Ishikawa (cell line): ENCODE measurements at regions not wholly inside any gene's neighbourhood (a gene's known extent, or its start where the extent isn't known, plus 50 kb on each side); places are given as distances from the start of the nearest gene placed in this dataset.

Experiments
- CEBPB ChIP-seq: IDR thresholded peaks from 2 replicates; pipeline ENCODE4 v1.6.1; 2012
- CREB1 ChIP-seq: IDR thresholded peaks from 2 replicates; pipeline ENCODE4 v1.6.1; 2012; ENCODE audit warnings: low read depth
- EGR1 ChIP-seq: IDR thresholded peaks from 2 replicates; pipeline ENCODE4 v1.6.1; 2012
- EP300 ChIP-seq: IDR thresholded peaks from 2 replicates; pipeline ENCODE4 v1.6.1; 2012; ENCODE audit warnings: borderline replicate concordance
- FOXM1 ChIP-seq: IDR thresholded peaks from 2 replicates; pipeline ENCODE4 v1.6.1; 2012; ENCODE audit warnings: low read depth, borderline replicate concordance
- NFIC ChIP-seq: IDR thresholded peaks from 2 replicates; pipeline ENCODE4 v1.6.1; 2012
- RAD21 ChIP-seq: IDR thresholded peaks from 2 replicates; pipeline ENCODE4 v1.6.1; 2012; ENCODE audit warnings: low read depth
- TAF1 ChIP-seq: IDR thresholded peaks from 2 replicates; pipeline ENCODE4 v1.6.1; 2012; ENCODE audit warnings: low read depth, mild to moderate bottlenecking
- TCF12 ChIP-seq: IDR thresholded peaks from 2 replicates; pipeline ENCODE4 v1.6.1; 2012; ENCODE audit warnings: low read depth
- TEAD4 ChIP-seq: IDR thresholded peaks from 2 replicates; pipeline ENCODE4 v1.6.1; 2012
- YY1 ChIP-seq: IDR thresholded peaks from 2 replicates; pipeline ENCODE4 v1.6.1; 2012; ENCODE audit warnings: low read depth
- TF ChIP-seq, protein P1 (sequence below): IDR thresholded peaks from 2 replicates; pipeline ENCODE4 v1.6.1; 2012
- TF ChIP-seq, protein P2 (sequence below): IDR thresholded peaks from 2 replicates; pipeline ENCODE4 v1.6.1; 2012; ENCODE audit warnings: low read depth, mild to moderate bottlenecking
- TF ChIP-seq, protein P3 (sequence below): IDR thresholded peaks from 2 replicates; pipeline ENCODE4 v1.6.1; 2012

DNA sequence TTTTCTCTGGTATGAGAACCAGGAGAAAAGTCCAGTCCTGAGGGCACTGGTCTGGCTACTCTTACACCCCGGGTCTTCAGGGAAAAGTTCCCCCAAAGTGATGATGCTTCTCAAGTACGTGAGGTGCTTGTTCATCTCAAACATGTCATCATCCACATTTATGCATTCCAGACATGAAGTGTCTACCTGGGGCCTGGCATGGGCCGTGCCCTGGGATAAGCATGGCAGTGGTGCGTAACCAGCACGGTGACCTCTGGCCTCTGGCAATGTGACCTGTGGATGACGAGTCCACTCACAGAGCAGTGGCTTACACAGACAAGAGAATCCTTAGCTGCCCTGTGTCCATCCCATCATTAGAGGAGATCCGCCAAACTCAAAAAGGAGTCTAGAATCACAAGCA is 74.8 kb upstream of the LGALSL start:
- TF ChIP-seq, protein P1, sequence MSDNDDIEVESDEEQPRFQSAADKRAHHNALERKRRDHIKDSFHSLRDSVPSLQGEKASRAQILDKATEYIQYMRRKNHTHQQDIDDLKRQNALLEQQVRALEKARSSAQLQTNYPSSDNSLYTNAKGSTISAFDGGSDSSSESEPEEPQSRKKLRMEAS, result no peak
- TF ChIP-seq TCF12, result no peak
- no peak for TF ChIP-seq CEBPB
- no peak for TF ChIP-seq EGR1
- TF ChIP-seq YY1, result no peak

DNA sequence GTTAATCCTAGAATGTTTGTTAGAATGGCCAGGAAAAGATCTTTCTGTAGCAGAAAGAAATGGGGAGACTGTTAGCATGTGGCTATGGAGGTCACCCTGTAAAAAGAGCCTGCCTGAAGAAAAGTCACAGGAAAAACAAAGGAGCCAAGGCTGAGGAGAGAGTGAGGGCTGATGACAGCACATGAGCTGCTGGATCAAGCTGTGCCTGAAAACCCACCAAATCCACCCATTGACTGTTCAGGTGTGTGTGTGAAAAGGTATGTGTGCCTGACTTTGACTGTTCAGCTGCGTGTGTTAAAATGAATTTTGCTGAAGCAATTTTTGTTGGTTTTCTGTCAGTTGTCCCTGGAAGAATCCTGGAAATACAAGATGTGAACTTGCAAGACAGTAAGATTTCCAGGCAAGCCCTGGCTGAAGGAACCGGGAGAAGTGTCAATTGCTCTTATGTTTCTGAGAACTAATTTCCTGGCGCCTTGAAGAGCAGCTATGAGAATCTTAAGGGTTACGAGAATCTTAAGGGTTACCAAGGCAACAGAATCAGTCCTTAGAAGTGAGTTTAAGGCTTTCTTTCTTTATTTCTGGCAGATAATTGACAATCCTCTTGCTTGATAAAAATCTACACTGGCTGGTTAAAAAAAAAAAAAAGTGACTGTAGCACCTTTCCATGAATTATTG is 73.0 kb upstream of the LGALSL start:
- TF ChIP-seq FOXM1 (no peak), RAD21 (no peak)

DNA sequence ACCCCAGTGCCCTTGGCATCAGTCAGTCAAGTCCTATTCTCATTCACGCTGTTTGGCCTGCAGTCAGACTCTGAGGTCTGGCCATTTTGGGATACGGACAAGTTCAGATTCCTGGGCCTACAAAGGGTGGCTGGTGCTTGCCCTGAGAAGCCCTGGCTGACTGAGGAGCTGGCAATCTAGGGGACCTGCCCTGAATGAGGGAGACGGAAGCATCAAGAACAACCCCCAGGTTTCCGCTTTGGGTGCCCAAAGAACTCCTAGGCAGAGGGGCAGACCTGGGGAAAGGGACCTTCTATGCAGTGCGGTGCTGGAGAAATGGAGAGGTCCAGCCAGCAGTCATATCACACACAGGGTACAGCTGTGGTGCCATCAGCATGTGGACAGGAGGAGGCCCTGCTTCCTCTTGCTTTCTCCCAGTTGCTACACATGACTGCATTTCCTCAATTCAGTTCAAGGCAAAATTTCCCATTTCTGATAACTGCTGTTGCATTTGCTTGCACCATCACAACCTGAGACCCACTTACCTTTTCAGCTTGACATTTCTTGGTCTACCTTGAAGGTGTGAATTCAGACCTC is 70.9 kb upstream of the LGALSL start:
- TF ChIP-seq, protein P1, result no peak
- TF ChIP-seq CEBPB (no peak), EGR1 (no peak)
- TF ChIP-seq, protein P2, sequence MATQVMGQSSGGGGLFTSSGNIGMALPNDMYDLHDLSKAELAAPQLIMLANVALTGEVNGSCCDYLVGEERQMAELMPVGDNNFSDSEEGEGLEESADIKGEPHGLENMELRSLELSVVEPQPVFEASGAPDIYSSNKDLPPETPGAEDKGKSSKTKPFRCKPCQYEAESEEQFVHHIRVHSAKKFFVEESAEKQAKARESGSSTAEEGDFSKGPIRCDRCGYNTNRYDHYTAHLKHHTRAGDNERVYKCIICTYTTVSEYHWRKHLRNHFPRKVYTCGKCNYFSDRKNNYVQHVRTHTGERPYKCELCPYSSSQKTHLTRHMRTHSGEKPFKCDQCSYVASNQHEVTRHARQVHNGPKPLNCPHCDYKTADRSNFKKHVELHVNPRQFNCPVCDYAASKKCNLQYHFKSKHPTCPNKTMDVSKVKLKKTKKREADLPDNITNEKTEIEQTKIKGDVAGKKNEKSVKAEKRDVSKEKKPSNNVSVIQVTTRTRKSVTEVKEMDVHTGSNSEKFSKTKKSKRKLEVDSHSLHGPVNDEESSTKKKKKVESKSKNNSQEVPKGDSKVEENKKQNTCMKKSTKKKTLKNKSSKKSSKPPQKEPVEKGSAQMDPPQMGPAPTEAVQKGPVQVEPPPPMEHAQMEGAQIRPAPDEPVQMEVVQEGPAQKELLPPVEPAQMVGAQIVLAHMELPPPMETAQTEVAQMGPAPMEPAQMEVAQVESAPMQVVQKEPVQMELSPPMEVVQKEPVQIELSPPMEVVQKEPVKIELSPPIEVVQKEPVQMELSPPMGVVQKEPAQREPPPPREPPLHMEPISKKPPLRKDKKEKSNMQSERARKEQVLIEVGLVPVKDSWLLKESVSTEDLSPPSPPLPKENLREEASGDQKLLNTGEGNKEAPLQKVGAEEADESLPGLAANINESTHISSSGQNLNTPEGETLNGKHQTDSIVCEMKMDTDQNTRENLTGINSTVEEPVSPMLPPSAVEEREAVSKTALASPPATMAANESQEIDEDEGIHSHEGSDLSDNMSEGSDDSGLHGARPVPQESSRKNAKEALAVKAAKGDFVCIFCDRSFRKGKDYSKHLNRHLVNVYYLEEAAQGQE, result no peak

DNA sequence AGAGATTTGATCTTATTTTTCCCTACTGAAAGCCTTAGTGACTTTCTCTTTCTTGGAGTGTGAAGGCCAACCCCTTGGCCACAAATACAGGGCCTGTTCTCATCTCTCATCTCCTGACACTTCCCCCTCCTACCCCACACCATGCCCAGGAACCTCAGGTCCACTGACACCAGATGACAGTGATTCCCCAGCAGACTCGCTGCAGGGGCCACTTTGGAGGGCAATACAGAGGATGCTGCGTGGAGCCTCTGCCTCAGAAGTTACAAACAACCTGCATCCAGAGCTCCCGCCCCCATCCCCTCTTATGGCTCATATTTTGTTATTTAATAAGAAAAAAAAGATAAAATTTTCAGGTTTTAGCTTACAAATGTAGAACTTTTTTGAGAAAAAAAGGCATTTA is 70.1 kb upstream of the LGALSL start:
- TF ChIP-seq TAF1 (no peak), TEAD4 (no peak), CEBPB (no peak), TCF12 (no peak), EP300 (no peak), FOXM1 (no peak), CREB1 (no peak), RAD21 (no peak), EGR1 (no peak), YY1 (no peak)
- TF ChIP-seq, protein P2, result no peak
- TF ChIP-seq, protein P3, sequence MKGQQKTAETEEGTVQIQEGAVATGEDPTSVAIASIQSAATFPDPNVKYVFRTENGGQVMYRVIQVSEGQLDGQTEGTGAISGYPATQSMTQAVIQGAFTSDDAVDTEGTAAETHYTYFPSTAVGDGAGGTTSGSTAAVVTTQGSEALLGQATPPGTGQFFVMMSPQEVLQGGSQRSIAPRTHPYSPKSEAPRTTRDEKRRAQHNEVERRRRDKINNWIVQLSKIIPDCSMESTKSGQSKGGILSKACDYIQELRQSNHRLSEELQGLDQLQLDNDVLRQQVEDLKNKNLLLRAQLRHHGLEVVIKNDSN, result no peak
- TF ChIP-seq, protein P1, result no peak

DNA sequence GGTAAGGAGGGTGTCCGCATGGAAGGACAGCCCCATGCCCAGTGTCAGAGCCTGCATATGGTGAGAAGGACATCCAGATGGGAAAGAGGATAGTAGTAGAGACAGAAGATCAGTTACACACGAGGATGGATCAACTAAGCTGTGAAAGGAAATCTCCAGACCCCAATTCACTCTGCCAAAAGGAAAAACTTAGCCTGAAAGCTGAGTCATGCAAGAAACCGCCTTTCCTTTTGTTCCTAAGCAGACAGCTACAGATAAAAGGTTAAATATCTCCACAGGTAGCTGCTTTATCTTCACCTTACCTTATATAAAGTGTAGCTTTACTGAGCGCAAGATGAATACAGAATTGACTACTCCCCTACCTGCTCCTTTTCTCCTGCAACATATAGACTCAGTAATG is 67.3 kb upstream of the LGALSL start:
- TF ChIP-seq, protein P3, result no peak
- TF ChIP-seq CEBPB (no peak), NFIC (no peak), TEAD4 (no peak), YY1 (no peak), FOXM1 (no peak), TCF12 (no peak), RAD21 (no peak)
- TF ChIP-seq, protein P1, result no peak
- TF ChIP-seq, protein P2, result no peak
